HCT116 (cell line): ENCODE measurements at regions not wholly inside any gene's neighbourhood (a gene's known extent, or its start where the extent isn't known, plus 50 kb on each side); places are given as distances from the start of the nearest gene placed in this dataset.

Experiments used
- ATAC-seq: fragments of 200-7000 bp; cut with Tn5 transposase; 2 replicates; pipeline ENCODE4 v1.9.1; 2020; ENCODE audit warnings: mild to moderate bottlenecking, moderate library complexity
- BruUV-seq: library from RNA; stranded (reverse); fragments of 400-500 nt; replicated peaks from 2 replicates; lab custom pipeline; 2021; lab: Mats Ljungman, UMichigan
- CTCF ChIA-PET: fragments of 300-600 bp; sonication (Branson Sonifier 250); formaldehyde crosslinking; loops from one replicate; lab custom pipeline; 2021; ENCODE audit warnings: antibody characterized with exemption; lab: Charles Lee
- POLR2A ChIA-PET: fragments of 300-600, 350-600 bp; sonication (Branson Sonifier 250); formaldehyde crosslinking; loops from one replicate; lab custom pipeline; 2021; ENCODE audit warnings: antibody characterized with exemption; lab: Charles Lee
- RAD21 ChIA-PET, 2 experiments: fragments of 300-600 bp; sonication (Branson Sonifier 250); formaldehyde crosslinking; loops; one replicate each; lab custom pipeline; 2023; ENCODE audit warnings: low total read pairs in 2 of 2; ENCODE audit not compliant: uncharacterized antibody in 2 of 2, unreplicated experiment in 2 of 2, low non-redundant PET in 1 of 2; lab: Charles Lee
- DNase-seq: peaks from one replicate; pipeline ENCODE4 v3.0.0-alpha.2; 2010; ENCODE audit warnings: low read depth, low spot score
- H2AFZ ChIP-seq: fragments of 200-600 bp; shearing (Covaris generic), sonication (generic); 2 replicates; pipeline ENCODE4 v1.6.1; 2017; ENCODE audit warnings: low read depth, mixed run types, mixed read lengths, antibody characterized with exemption, low read length; ENCODE audit not compliant: poor library complexity, severe bottlenecking
- H3K27ac ChIP-seq: 2 replicates; pipeline ENCODE4 v1.5.1; 2012; ENCODE audit warnings: low read depth, low read length
- H3K27me3 ChIP-seq: fragments of 200-600 bp; sonication (generic); 2 replicates; pipeline ENCODE4 v1.6.1; 2016; ENCODE audit warnings: mixed run types, low read length, mixed read lengths; ENCODE audit not compliant: insufficient read depth
- H3K36me3 ChIP-seq, 2 experiments: fragments of 200-500 bp in 1 of 2; fragments of 200-600 bp in 1 of 2; sonication (Bioruptor generic) in 1 of 2; sonication (generic) in 1 of 2; 2 replicates each; pipeline versions ENCODE4 v1.5.1 to v1.6.1; 2014 to 2016; ENCODE audit warnings: low read length in 2 of 2, inconsistent platforms in 1 of 2, mixed read lengths in 1 of 2, mixed run types in 1 of 2; ENCODE audit not compliant: insufficient read depth in 2 of 2, control insufficient read depth in 1 of 2
- H3K4me1 ChIP-seq, 2 experiments: fragments of 200-600 bp in 1 of 2; sonication (generic) in 1 of 2; 2 replicates each; pipeline versions ENCODE4 v1.5.1 to v1.6.1; 2012 to 2017; ENCODE audit warnings: low read length in 2 of 2, inconsistent platforms in 1 of 2, mild to moderate bottlenecking in 1 of 2, mixed read lengths in 1 of 2, mixed run types in 1 of 2, moderate library complexity in 1 of 2; ENCODE audit not compliant: insufficient read depth in 2 of 2, control insufficient read depth in 1 of 2
- H3K4me2 ChIP-seq: fragments of 200-600 bp; sonication (generic); 2 replicates; pipeline ENCODE4 v1.6.1; 2017; ENCODE audit warnings: mixed run types, low read length, mixed read lengths
- H3K4me3 ChIP-seq, 2 experiments: fragments of 200-600 bp in 1 of 2; sonication (generic) in 1 of 2; replicated peaks in 1 of 2; 2 replicates each; pipeline ENCODE4 v1.5.1; 2011 to 2016; ENCODE audit warnings: low read length in 2 of 2, control low read depth in 1 of 2, low read depth in 1 of 2, mild to moderate bottlenecking in 1 of 2, mixed read lengths in 1 of 2, mixed run types in 1 of 2
- H3K79me2 ChIP-seq: fragments of 200-600 bp; sonication (generic); 2 replicates; pipeline ENCODE4 v1.6.1; 2017; ENCODE audit warnings: mild to moderate bottlenecking, mixed run types, low read length, moderate library complexity, mixed read lengths; ENCODE audit not compliant: insufficient read depth
- H3K9ac ChIP-seq: fragments of 200-600 bp; sonication (generic); 2 replicates; pipeline ENCODE4 v1.6.1; 2016; ENCODE audit warnings: low read length, mixed read lengths
- H3K9me2 ChIP-seq: fragments of 200-600 bp; sonication (generic), shearing (Covaris generic); 2 replicates; pipeline ENCODE4 v1.6.1; 2017; ENCODE audit warnings: mixed run types, mild to moderate bottlenecking, moderate library complexity; ENCODE audit not compliant: insufficient read depth
- H3K9me3 ChIP-seq, 2 experiments: fragments of 200-500 bp in 1 of 2; fragments of 200-600 bp in 1 of 2; sonication (Bioruptor generic) in 1 of 2; sonication (generic) in 1 of 2; 2 replicates each; pipeline ENCODE4 v1.6.1; 2014 to 2017; ENCODE audit warnings: low read length in 2 of 2, mixed read lengths in 2 of 2, inconsistent platforms in 1 of 2, low read depth in 1 of 2, mild to moderate bottlenecking in 1 of 2, mixed run types in 1 of 2, moderate library complexity in 1 of 2; ENCODE audit not compliant: control insufficient read depth in 1 of 2, insufficient read depth in 1 of 2
- H4K20me1 ChIP-seq: fragments of 200-600 bp; sonication (generic), shearing (Covaris generic); 2 replicates; pipeline ENCODE4 v1.6.1; 2017; ENCODE audit warnings: mixed run types, mild to moderate bottlenecking, moderate library complexity; ENCODE audit not compliant: insufficient read depth
- CEBPB ChIP-seq: IDR thresholded peaks from 2 replicates; pipeline ENCODE4 v1.6.1; 2012; ENCODE audit warnings: low read depth
- CTCF ChIP-seq, 3 experiments: fragments of 200-600 bp in 1 of 3; sonication (generic) in 1 of 3; IDR thresholded peaks in 2 of 3; conservative IDR thresholded peaks in 1 of 3; 2 replicates each; pipeline ENCODE4 v1.5.1; 2012 to 2017; ENCODE audit warnings: low read depth in 2 of 3, low read length in 2 of 3, antibody characterized with exemption in 1 of 3, borderline replicate concordance in 1 of 3, control low read depth in 1 of 3, mild to moderate bottlenecking in 1 of 3, mixed read lengths in 1 of 3, mixed run types in 1 of 3, moderate library complexity in 1 of 3; ENCODE audit not compliant: insufficient read depth in 1 of 3
- EZH2 ChIP-seq: fragments of 200-600 bp; sonication (generic); IDR thresholded peaks from 2 replicates; pipeline ENCODE4 v1.6.1; 2017; ENCODE audit warnings: antibody characterized with exemption, mixed run types
- POLR2A ChIP-seq: IDR thresholded peaks from 2 replicates; pipeline ENCODE4 v1.7.0; 2011; ENCODE audit warnings: borderline replicate concordance; ENCODE audit not compliant: insufficient read depth, insufficient read length; ENCODE audit errors: extremely low read depth
- POLR2AphosphoS5 ChIP-seq: IDR thresholded peaks from 2 replicates; pipeline ENCODE4 v1.6.1; 2011; ENCODE audit warnings: mild to moderate bottlenecking, low read depth, low read length, moderate library complexity
- RAD21 ChIP-seq: IDR thresholded peaks from 2 replicates; pipeline ENCODE4 v1.6.1; 2012; ENCODE audit warnings: low read depth, mild to moderate bottlenecking
- REST ChIP-seq: IDR thresholded peaks from 2 replicates; pipeline ENCODE4 v1.6.1; 2012; ENCODE audit warnings: low read depth
- intact Hi-C: fragments of 100-400 bp; cut with micrococcal nuclease; formaldehyde crosslinking; loops from 2 replicates; pipeline ENCODE4 v1.10.0; 2022

GRCh38 chr3:73186741-73187140 is 125.3 kb downstream of the EBLN2 start:
- Histone ChIP-seq H3K9me2 (no peaks in the 10 kb centered on the region), H3K9me3 (no peaks in the 10 kb centered on the region), H3K79me2 (no peaks in the 10 kb centered on the region), H3K36me3 (no peaks in the 10 kb centered on the region), H3K27ac (no peak overlapping the region), H3K9ac (no peak overlapping the region), H3K4me3 (no peak overlapping the region), H3K27me3 (peaks cover 36% of the 10 kb centered on the region), H4K20me1 (no peaks in the 10 kb centered on the region), H2AFZ (no peak overlapping the region), H3K4me1 (no peaks in the 10 kb centered on the region), H3K4me2 (no peak overlapping the region)
- ChIA-PET RAD21 (no interaction called here), CTCF (no interaction called here), POLR2A (no interaction called here)
- no TSS peak for BruUV-seq
- no peak for TF ChIP-seq POLR2AphosphoS5
- TF ChIP-seq CTCF (IDR thresholded peaks at IDR 0.05 in 2 of 3, conservative IDR thresholded peaks at IDR 0.05 in 1 of 3; ENCODE audit: borderline replicate concordance in 1 of 3, insufficient read depth in 1 of 3, low read depth in 2 of 3, low read length in 2 of 3): no peak
- TF ChIP-seq POLR2A: no peak
- TF ChIP-seq RAD21: no peak
- no peak for TF ChIP-seq CEBPB
- intact Hi-C loops: no loop called here
- no peak for ATAC-seq
- no peak for DNase-seq

- no peaks in the 10 kb centered on the region for H3K9me2 ChIP-seq
- ATAC-seq (no peak), DNase-seq (no peak)
- ChIA-PET CTCF (no interaction called here), POLR2A (no interaction called here), RAD21 (no interaction called here)
- H4K20me1 ChIP-seq: no peaks in the 10 kb centered on the region
- no peak overlapping the region for H3K4me3 ChIP-seq
- no peak overlapping the region for H2AFZ ChIP-seq
- no peaks in the 10 kb centered on the region for H3K4me1 ChIP-seq
- H3K27me3 ChIP-seq: peaks cover 30% of the 10 kb centered on the region
- no peaks in the 10 kb centered on the region for H3K36me3 ChIP-seq
- BruUV-seq: no TSS peak
- no peak overlapping the region for H3K4me2 ChIP-seq
- H3K9me3 ChIP-seq: no peaks in the 10 kb centered on the region
- intact Hi-C loops: no loop called here
- no peak overlapping the region for H3K27ac ChIP-seq
- TF ChIP-seq CTCF (IDR thresholded peaks at IDR 0.05 in 2 of 3, conservative IDR thresholded peaks at IDR 0.05 in 1 of 3; ENCODE audit: borderline replicate concordance in 1 of 3, insufficient read depth in 1 of 3, low read depth in 2 of 3, low read length in 2 of 3): no peak
- TF ChIP-seq REST: no peak
- TF ChIP-seq POLR2AphosphoS5: no peak
- no peak for TF ChIP-seq EZH2
- TF ChIP-seq CEBPB: no peak
- H3K79me2 ChIP-seq: no peaks in the 10 kb centered on the region
- no peak overlapping the region for H3K9ac ChIP-seq
Measured at GRCh38 chr3:73187328-73187727, 125.9 kb downstream of the EBLN2 start.
